Trophoblast cell (in vitro differentiated cells and primary cell): ENCODE measurements at regions not wholly inside any gene's neighbourhood (a gene's known extent, or its start where the extent isn't known, plus 50 kb on each side); places are given as distances from the start of the nearest gene placed in this dataset.
A peak's percentile ranks its signal among the peaks of the same experiment; 100 is the strongest.

Experiments
- DNase-seq, 2 donors: peaks; one replicate each; pipeline ENCODE4 v3.0.0-alpha.2; 2016
- H2AFZ ChIP-seq: 2 replicates; pipeline ENCODE4 v1.6.1; 2013; ENCODE audit warnings: low read length, moderate library complexity, mild to moderate bottlenecking; ENCODE audit not compliant: insufficient read depth, poor library complexity
- H2AK5ac ChIP-seq: 2 replicates; pipeline ENCODE4 v1.6.1; 2013; ENCODE audit warnings: mild to moderate bottlenecking, low read length
- H2BK120ac ChIP-seq: 2 replicates; pipeline ENCODE4 v1.6.1; 2013; ENCODE audit warnings: low read length, mild to moderate bottlenecking, moderate library complexity; ENCODE audit not compliant: insufficient read depth, poor library complexity
- H2BK12ac ChIP-seq: 2 replicates; pipeline ENCODE4 v1.6.1; 2013; ENCODE audit warnings: mild to moderate bottlenecking, low read length, moderate library complexity
- H2BK5ac ChIP-seq: 2 replicates; pipeline ENCODE4 v1.6.1; 2013; ENCODE audit warnings: low read length, low read depth, moderate library complexity, mild to moderate bottlenecking; ENCODE audit not compliant: poor library complexity
- H3K14ac ChIP-seq: 2 replicates; pipeline ENCODE4 v1.6.1; 2013; ENCODE audit warnings: mild to moderate bottlenecking, low read length
- H3K18ac ChIP-seq: 2 replicates; pipeline ENCODE4 v1.6.1; 2013; ENCODE audit warnings: mild to moderate bottlenecking, low read length
- H3K23ac ChIP-seq: 2 replicates; pipeline ENCODE4 v1.6.1; 2013; ENCODE audit warnings: low read length
- H3K27ac ChIP-seq: 2 replicates; pipeline ENCODE4 v1.5.1; 2013; ENCODE audit warnings: low read depth, mild to moderate bottlenecking, inconsistent platforms, low read length, moderate library complexity
- H3K27me3 ChIP-seq: 2 replicates; pipeline ENCODE4 v1.6.1; 2013; ENCODE audit warnings: inconsistent platforms, mild to moderate bottlenecking, low read length, moderate library complexity; ENCODE audit not compliant: insufficient read depth
- H3K36me3 ChIP-seq, 2 experiments: 1 replicate in 1 of 2; 2 replicates in 1 of 2; pipeline ENCODE4 v1.6.1; 2013; ENCODE audit warnings: low read length in 2 of 2, mild to moderate bottlenecking in 2 of 2, moderate library complexity in 1 of 2; ENCODE audit not compliant: insufficient read depth in 2 of 2, control insufficient read depth in 1 of 2
- H3K4ac ChIP-seq: 2 replicates; pipeline ENCODE4 v1.6.1; 2013; ENCODE audit warnings: low read depth, mild to moderate bottlenecking, low read length, moderate library complexity
- H3K4me1 ChIP-seq, 2 experiments: 1 replicate in 1 of 2; 2 replicates in 1 of 2; pipeline ENCODE4 v1.6.1; 2013; ENCODE audit warnings: low read length in 2 of 2, mild to moderate bottlenecking in 2 of 2, moderate library complexity in 1 of 2; ENCODE audit not compliant: insufficient read depth in 2 of 2, control insufficient read depth in 1 of 2
- H3K4me2 ChIP-seq: 2 replicates; pipeline ENCODE4 v1.6.1; 2013; ENCODE audit warnings: inconsistent platforms, mild to moderate bottlenecking, low read length, moderate library complexity
- H3K4me3 ChIP-seq: 2 replicates; pipeline ENCODE4 v1.5.1; 2013; ENCODE audit warnings: mild to moderate bottlenecking, low read depth, low read length, inconsistent platforms
- H3K79me1 ChIP-seq: one replicate; pipeline ENCODE4 v1.6.1; 2013; ENCODE audit warnings: low read length
- H3K79me2 ChIP-seq: 2 replicates; pipeline ENCODE4 v1.6.1; 2013; ENCODE audit warnings: low read length, mild to moderate bottlenecking; ENCODE audit not compliant: control insufficient read depth, insufficient read depth, poor library complexity
- H3K9ac ChIP-seq: 2 replicates; pipeline ENCODE4 v1.6.1; 2013; ENCODE audit warnings: mild to moderate bottlenecking, low read length
- H3K9me3 ChIP-seq: 2 replicates; pipeline ENCODE4 v1.6.1; 2013; ENCODE audit warnings: low read depth, mild to moderate bottlenecking, control low read depth, inconsistent platforms, low read length; ENCODE audit not compliant: insufficient read depth
- H4K12ac ChIP-seq: 2 replicates; pipeline ENCODE4 v1.6.1; 2013; ENCODE audit warnings: low read depth, mild to moderate bottlenecking, low read length, moderate library complexity
- H4K8ac ChIP-seq: 2 replicates; pipeline ENCODE4 v1.6.1; 2013; ENCODE audit warnings: low read depth, mild to moderate bottlenecking, low read length, moderate library complexity
- H4K91ac ChIP-seq: one replicate; pipeline ENCODE4 v1.6.1; 2013; ENCODE audit warnings: low read depth, mild to moderate bottlenecking, low read length, moderate library complexity
- WGBS: extraction: QIAGEN DNeasy Blood & Tissue Kit; methylation state at CpG from one replicate; pipeline ENCODE4 v1.1.7; 2013; ENCODE audit warnings: missing lambda C conversion rate; ENCODE audit not compliant: insufficient read length, insufficient coverage; ENCODE audit errors: extremely low coverage; 5-methylcytosine and 5-hydroxymethylcytosine counted together

DNA sequence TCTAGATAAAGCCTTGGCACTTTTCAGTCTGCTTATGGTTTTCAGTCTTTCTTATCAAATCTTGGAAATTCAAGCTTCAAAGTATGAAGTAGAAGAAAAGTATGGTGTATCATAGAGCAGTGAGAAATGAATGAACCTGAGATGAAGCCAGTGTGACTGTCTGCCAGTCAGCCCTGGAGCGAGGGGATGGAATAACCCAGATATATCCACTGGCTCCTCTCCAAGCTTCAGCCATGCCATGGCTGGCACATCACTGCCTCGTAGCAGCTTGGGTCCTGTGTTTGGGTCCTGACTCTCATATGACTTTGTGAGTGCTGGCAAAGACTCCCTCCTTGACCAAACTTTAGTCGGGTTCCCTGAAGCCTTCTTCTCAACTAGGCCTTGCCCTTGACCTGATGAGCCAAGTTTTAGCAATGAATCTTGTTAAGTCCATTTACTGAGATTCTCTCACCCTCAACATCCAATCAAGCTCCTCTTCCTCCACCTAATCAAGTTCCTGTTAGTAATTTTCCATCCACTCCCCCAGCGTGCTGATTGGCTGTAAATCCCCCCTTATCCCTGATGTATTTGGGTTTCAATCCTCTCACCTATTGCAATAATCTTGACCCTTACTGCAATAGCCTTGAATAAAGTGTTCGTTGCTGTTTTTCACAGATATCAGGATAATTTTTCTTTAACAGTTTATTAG lies 62.5 kb upstream of the PRDX6 start:
- no peak overlapping the region for H4K91ac ChIP-seq
- DNase-seq: no peak
- no CpG with 5 or more reads among the region's 5 CpGs for WGBS

DNA sequence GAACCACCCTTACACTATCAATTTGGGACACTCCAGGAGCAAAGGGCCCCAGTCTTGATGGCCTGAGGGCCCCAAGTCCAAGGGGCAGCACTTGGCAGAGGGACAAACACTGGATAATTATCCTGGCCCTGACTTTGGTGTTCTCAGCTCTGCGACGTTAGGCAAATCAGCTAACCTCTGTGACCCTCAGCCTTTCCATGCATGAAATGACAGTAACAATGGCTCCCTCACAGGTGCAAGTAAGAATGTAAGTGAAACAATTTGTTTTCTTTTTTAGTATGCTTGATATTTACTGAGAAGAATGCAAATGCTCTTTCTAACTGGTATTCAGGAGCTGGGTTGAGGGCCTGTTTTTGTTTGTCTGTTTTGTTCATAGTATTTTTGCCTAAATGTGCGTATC lies 61.6 kb upstream of the PRDX6 start:
- Histone ChIP-seq H2BK12ac (no peak overlapping the region), H3K4me1 (peaks cover 0 to 2% of the 10 kb centered on the region in 2 experiments), H4K91ac (no peak overlapping the region), H3K9me3 (peaks cover 3% of the 10 kb centered on the region), H3K36me3 (peaks cover 2 to 12% of the 10 kb centered on the region in 2 experiments), H3K9ac (no peak overlapping the region), H3K4me2 (no peak overlapping the region), H4K12ac (no peak overlapping the region), H3K14ac (no peak overlapping the region), H3K79me2 (no peaks in the 10 kb centered on the region), H4K8ac (no peak overlapping the region), H2AFZ (no peak overlapping the region), H3K4ac (no peak overlapping the region), H3K27me3 (no peaks in the 10 kb centered on the region), H2AK5ac (no peak overlapping the region), H3K23ac (no peak overlapping the region), H2BK120ac (no peak overlapping the region), H3K27ac (no peak overlapping the region), H3K4me3 (no peak overlapping the region), H2BK5ac (no peak overlapping the region), H3K79me1 (no peaks in the 10 kb centered on the region), H3K18ac (no peak overlapping the region)
- DNase-seq: no peak
- WGBS: no CpG with 5 or more reads among the region's 3 CpGs

More for the DNA sequence above, 62.5 kb upstream of the PRDX6 start:
- Histone ChIP-seq H4K12ac (no peak overlapping the region), H3K27me3 (no peaks in the 10 kb centered on the region), H3K36me3 (peaks cover 2 to 12% of the 10 kb centered on the region in 2 experiments), H3K4me3 (no peak overlapping the region), H3K4ac (no peak overlapping the region), H3K9ac (no peak overlapping the region), H2AK5ac (no peak overlapping the region), H2AFZ (no peak overlapping the region), H3K23ac (no peak overlapping the region), H3K4me1 (no peaks in the 10 kb centered on the region), H2BK12ac (no peak overlapping the region), H3K79me1 (no peaks in the 10 kb centered on the region), H3K79me2 (no peaks in the 10 kb centered on the region), H4K8ac (no peak overlapping the region), H2BK120ac (no peak overlapping the region), H3K14ac (no peak overlapping the region), H2BK5ac (no peak overlapping the region), H3K4me2 (no peak overlapping the region), H3K18ac (no peak overlapping the region), H3K27ac (no peak overlapping the region), H3K9me3 (peaks cover 3% of the 10 kb centered on the region)

DNA sequence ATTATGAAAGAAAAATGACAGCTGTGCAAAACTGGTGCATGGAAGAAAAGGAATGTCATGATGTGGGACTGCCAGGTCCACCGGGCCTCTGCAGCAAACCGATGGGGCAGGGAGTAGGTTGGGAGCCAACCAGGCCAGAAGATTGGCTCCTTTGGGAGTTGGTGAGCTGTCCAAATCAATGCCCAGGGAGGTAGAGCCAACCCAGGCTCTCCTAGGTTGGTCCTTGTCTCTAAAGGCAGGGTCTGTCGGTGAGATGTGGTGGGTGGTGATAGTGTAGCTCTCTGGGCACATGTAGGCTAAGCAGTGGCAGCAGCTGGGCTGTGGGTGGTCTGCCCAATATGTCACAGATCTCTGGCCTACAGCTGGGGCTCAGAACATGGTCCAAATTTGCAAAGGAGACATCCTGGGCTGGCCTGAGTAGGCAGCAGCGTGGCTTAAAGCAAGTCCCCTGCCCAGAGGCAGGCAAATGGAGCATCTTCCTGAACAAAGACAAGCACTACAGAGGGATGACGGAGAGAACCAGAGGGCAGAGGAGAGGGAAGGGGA lies 61.2 kb upstream of the PRDX6 start:
- H2BK120ac ChIP-seq: no peak overlapping the region
- no peak overlapping the region for H3K27ac ChIP-seq
- no peak overlapping the region for H2AFZ ChIP-seq
- H3K4me3 ChIP-seq: no peak overlapping the region
- no peak overlapping the region for H2BK5ac ChIP-seq
- H2BK12ac ChIP-seq: no peak overlapping the region
- peaks cover 2 to 7% of the 10 kb centered on the region in 2 experiments for H3K36me3 ChIP-seq
- H3K9me3 ChIP-seq: peaks cover 3% of the 10 kb centered on the region
- no peak overlapping the region for H3K18ac ChIP-seq
- H3K27me3 ChIP-seq: no peaks in the 10 kb centered on the region
- H4K8ac ChIP-seq: no peak overlapping the region
- peak overlapping the region; percentile 59 for H2AK5ac ChIP-seq
- H3K9ac ChIP-seq: no peak overlapping the region
- H3K79me2 ChIP-seq: no peaks in the 10 kb centered on the region
- H3K4ac ChIP-seq: no peak overlapping the region
- H3K79me1 ChIP-seq: no peaks in the 10 kb centered on the region
- WGBS: no CpG with 5 or more reads among the region's 5 CpGs
- H3K14ac ChIP-seq: no peak overlapping the region
- no peak overlapping the region for H4K12ac ChIP-seq
- DNase-seq: no peak
- H3K4me2 ChIP-seq: no peak overlapping the region
- H3K4me1 ChIP-seq: peaks cover 0 to 2% of the 10 kb centered on the region in 2 experiments
- no peak overlapping the region for H3K23ac ChIP-seq
- no peak overlapping the region for H4K91ac ChIP-seq

DNA sequence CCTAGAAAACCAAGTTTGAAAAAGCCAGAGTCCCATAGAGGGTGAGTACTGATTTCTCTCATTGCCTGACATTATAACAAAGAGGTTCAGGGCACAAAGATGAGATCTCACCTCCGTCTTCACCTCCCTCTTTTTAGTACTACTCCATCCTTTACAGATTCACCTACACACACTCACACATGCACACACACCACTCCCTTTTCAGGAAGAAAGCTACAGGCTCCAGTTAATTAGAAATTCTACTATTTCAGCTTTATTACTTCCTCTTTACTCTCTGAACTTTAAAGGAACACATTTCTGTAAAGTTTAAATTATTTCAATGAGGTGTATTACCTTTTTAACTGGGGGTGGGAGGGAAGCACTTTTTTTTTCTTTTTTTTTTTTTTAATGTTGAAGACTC lies 59.6 kb upstream of the PRDX6 start:
- Histone ChIP-seq H2AFZ (no peak overlapping the region), H3K27ac (no peak overlapping the region), H3K4me1 (peaks cover 0 to 2% of the 10 kb centered on the region in 2 experiments), H3K4me3 (no peak overlapping the region), H3K4ac (no peak overlapping the region), H3K18ac (no peak overlapping the region), H3K79me2 (no peaks in the 10 kb centered on the region), H4K91ac (no peak overlapping the region), H3K79me1 (no peaks in the 10 kb centered on the region), H3K9ac (no peak overlapping the region), H2AK5ac (no peak overlapping the region), H3K36me3 (peaks cover 2 to 7% of the 10 kb centered on the region in 2 experiments), H2BK12ac (no peak overlapping the region), H3K27me3 (no peaks in the 10 kb centered on the region), H4K8ac (no peak overlapping the region), H3K23ac (no peak overlapping the region), H3K9me3 (peaks cover 3% of the 10 kb centered on the region), H3K14ac (no peak overlapping the region), H3K4me2 (no peak overlapping the region), H2BK120ac (no peak overlapping the region), H4K12ac (no peak overlapping the region), H2BK5ac (no peak overlapping the region)
- no CpG with 5 or more reads among the region's 1 CpG for WGBS
- DNase-seq: no peak
